Sigmoid colon (tissue), 6 donors: ENCODE measurements at regions not wholly inside any gene's neighbourhood (a gene's known extent, or its start where the extent isn't known, plus 50 kb on each side); places are given as distances from the start of the nearest gene placed in this dataset.

Experiments used
- DNase-seq: peaks from one replicate; pipeline ENCODE4 v3.0.0-alpha.2; 2019
- H3K27ac ChIP-seq, 4 donors: fragments of 200-600 bp; sonication (generic); one replicate each; pipeline ENCODE4 v1.5.1; 2016 to 2019; ENCODE audit warnings: mild to moderate bottlenecking in 1 of 4
- H3K27me3 ChIP-seq, 3 donors: fragments of 200-600 bp; sonication (generic); one replicate each; pipeline ENCODE4 v1.5.1; 2019; ENCODE audit warnings: mild to moderate bottlenecking in 1 of 3
- H3K36me3 ChIP-seq, 4 donors: fragments of 200-600 bp; sonication (generic); one replicate each; pipeline ENCODE4 v1.5.1; 2016 to 2019
- H3K4me1 ChIP-seq, 4 donors: fragments of 200-600 bp; sonication (generic); one replicate each; pipeline ENCODE4 v1.5.1; 2017 to 2019
- H3K4me3 ChIP-seq, 4 donors: fragments of 200-600 bp; sonication (generic); one replicate each; pipeline ENCODE4 v1.5.1; 2017 to 2019; ENCODE audit warnings: mild to moderate bottlenecking in 2 of 4, moderate library complexity in 1 of 4
- H3K9me3 ChIP-seq, 4 donors: fragments of 200-600 bp in 3 of 4; sonication (generic) in 3 of 4; one replicate each; pipeline versions ENCODE4 v1.5.1 to v1.6.1; 2013 to 2019
- CTCF ChIP-seq, 4 experiments: fragments of 450-650 bp in 3 of 4; fragments of 200-600 bp in 1 of 4; IDR thresholded peaks; one replicate each; pipeline ENCODE4 v1.5.1; 2016 to 2019; ENCODE audit warnings: antibody characterized with exemption in 4 of 4, mild to moderate bottlenecking in 3 of 4, moderate library complexity in 2 of 4
- EP300 ChIP-seq, 4 donors: sonication (generic); formaldehyde crosslinking; IDR thresholded peaks; one replicate each; pipeline ENCODE4 v1.6.1; 2017; ENCODE audit warnings: antibody characterized with exemption in 4 of 4
- POLR2A ChIP-seq, 2 donors: fragments of 450-650 bp; IDR thresholded peaks; one replicate each; pipeline ENCODE4 v1.6.1; 2016; ENCODE audit warnings: antibody characterized with exemption in 2 of 2, mild to moderate bottlenecking in 2 of 2, moderate library complexity in 2 of 2
- POLR2AphosphoS5 ChIP-seq, 4 donors: sonication (generic); formaldehyde crosslinking; IDR thresholded peaks; one replicate each; pipeline ENCODE4 v1.6.1; 2017; ENCODE audit warnings: antibody characterized with exemption in 4 of 4
- WGBS, 2 donors: extraction: QIAGEN DNeasy Blood & Tissue Kit; methylation state at CpG; one replicate each; pipeline ENCODE4 v1.1.7; 2013; 5-methylcytosine and 5-hydroxymethylcytosine counted together
- intact Hi-C: fragments of 100-400 bp; cut with DNase I; formaldehyde crosslinking; loops from one replicate; pipeline ENCODE4 v1.15.1; 2023
- donor health status: healthy with polysubstance abuse.
- donor health status: healthy.

GRCh38 chr14:106207316-106207715 is 680.9 kb downstream of the TMEM121 start:
- WGBS, 2 donors: 42 to 64% methylated on average over 1 of the region's 1 CpG
- Histone ChIP-seq H3K36me3 (no peaks in the 10 kb centered on the region), H3K4me1 (no peaks in the 10 kb centered on the region), H3K27ac (no peak overlapping the region), H3K9me3 (no peaks in the 10 kb centered on the region), H3K4me3 (no peak overlapping the region), H3K27me3 (peaks cover 0 to 3% (median 0%) of the 10 kb centered on the region in 3 donors)
- no peak for TF ChIP-seq EP300 (IDR thresholded peaks at IDR 0.05)
- no peak for TF ChIP-seq CTCF (IDR thresholded peaks at IDR 0.05)
- TF ChIP-seq POLR2AphosphoS5 (IDR thresholded peaks at IDR 0.05): no peak
- TF ChIP-seq POLR2A (IDR thresholded peaks at IDR 0.05): no peak
- no peak for DNase-seq
- intact Hi-C loops: no loop called here

GRCh38 chr14:106208794-106209193 is 682.4 kb downstream of the TMEM121 start:
- Histone ChIP-seq H3K4me3 (no peak overlapping the region), H3K4me1 (no peaks in the 10 kb centered on the region), H3K36me3 (no peaks in the 10 kb centered on the region), H3K27ac (no peak overlapping the region), H3K9me3 (no peaks in the 10 kb centered on the region), H3K27me3 (peaks cover 0 to 12% (median 0%) of the 10 kb centered on the region in 3 donors)
- intact Hi-C loops: no loop called here
- no peak for DNase-seq
- WGBS, 2 donors: 45 to 54% methylated on average over 2 of the region's 2 CpGs
- no peak for TF ChIP-seq CTCF (IDR thresholded peaks at IDR 0.05)
- no peak for TF ChIP-seq POLR2AphosphoS5 (IDR thresholded peaks at IDR 0.05)
- TF ChIP-seq POLR2A (IDR thresholded peaks at IDR 0.05): no peak
- no peak for TF ChIP-seq EP300 (IDR thresholded peaks at IDR 0.05)

- 59 to 75% methylated on average over 7 of the region's 7 CpGs for WGBS, 2 donors
- no peak for DNase-seq
- intact Hi-C loops: no loop called here
- Histone ChIP-seq H3K27ac (no peak overlapping the region), H3K36me3 (no peaks in the 10 kb centered on the region), H3K4me1 (no peaks in the 10 kb centered on the region), H3K9me3 (no peaks in the 10 kb centered on the region), H3K4me3 (no peak overlapping the region), H3K27me3 (peaks cover 0 to 10% (median 0%) of the 10 kb centered on the region in 3 donors)
- no peak for TF ChIP-seq CTCF (IDR thresholded peaks at IDR 0.05)
- no peak for TF ChIP-seq POLR2AphosphoS5 (IDR thresholded peaks at IDR 0.05)
- TF ChIP-seq POLR2A (IDR thresholded peaks at IDR 0.05): no peak
- TF ChIP-seq EP300 (IDR thresholded peaks at IDR 0.05): no peak
These were observed 683.4 kb downstream of the TMEM121 start for GRCh38 chr14:106209755-106210154.

GRCh38 chr14:106210650-106211049 is 684.3 kb downstream of the TMEM121 start:
- Histone ChIP-seq H3K27me3 (peaks cover 0 to 10% (median 0%) of the 10 kb centered on the region in 3 donors), H3K9me3 (no peaks in the 10 kb centered on the region), H3K4me1 (no peaks in the 10 kb centered on the region), H3K4me3 (no peak overlapping the region), H3K27ac (no peak overlapping the region), H3K36me3 (no peaks in the 10 kb centered on the region)
- TF ChIP-seq POLR2A (IDR thresholded peaks at IDR 0.05): no peak
- intact Hi-C loops: no loop called here
- WGBS, 2 donors: 43 to 53% methylated on average over 7 of the region's 7 CpGs
- no peak for DNase-seq

- no peak for DNase-seq
- no peaks in the 10 kb centered on the region for H3K36me3 ChIP-seq
- H3K4me1 ChIP-seq: no peaks in the 10 kb centered on the region
- H3K27me3 ChIP-seq: peaks cover 0 to 10% (median 0%) of the 10 kb centered on the region in 3 donors
- H3K27ac ChIP-seq: no peak overlapping the region
- H3K4me3 ChIP-seq: no peak overlapping the region
- H3K9me3 ChIP-seq: no peaks in the 10 kb centered on the region
- 56% methylated on average over 7 of the region's 7 CpGs for WGBS, 2 donors
- no peak for TF ChIP-seq EP300 (IDR thresholded peaks at IDR 0.05)
- no peak for TF ChIP-seq CTCF (IDR thresholded peaks at IDR 0.05)
- no peak for TF ChIP-seq POLR2AphosphoS5 (IDR thresholded peaks at IDR 0.05)
- TF ChIP-seq POLR2A (IDR thresholded peaks at IDR 0.05): no peak
- intact Hi-C loops: no loop called here
These were observed 685.0 kb downstream of the TMEM121 start for GRCh38 chr14:106211334-106211900.
